ENCODE measurements at regions not wholly inside any gene's neighbourhood (a gene's known extent, or its start where the extent isn't known, plus 50 kb on each side); places are given as distances from the start of the nearest gene placed in this dataset.

- no peaks in the 10 kb centered on the region for H3K4me1 ChIP-seq
- DNase-seq, result no peak
- H3K9me3 ChIP-seq, result no peaks in the 10 kb centered on the region
- TF ChIP-seq CTCF (IDR thresholded peaks at IDR 0.05), result no peak
- H3K27me3 ChIP-seq, result no peaks in the 10 kb centered on the region
- no peaks in the 10 kb centered on the region for H3K36me3 ChIP-seq
- H3K4me3 ChIP-seq, result no peak overlapping the region
- no peak overlapping the region for H3K27ac ChIP-seq
- H3K9ac ChIP-seq (ENCODE audit: low read depth in 2 of 2, low read length in 2 of 2), result no peak overlapping the region
- intact Hi-C loops (cut with DNase I), result no loop called here
These were observed 82.6 kb downstream of the LUZP4 start for GRCh38 chrX:115372152-115372551.

GRCh38 chrX:115373308-115373707 lies 83.8 kb downstream of the LUZP4 start:
- Histone ChIP-seq H3K9me3 (no peaks in the 10 kb centered on the region), H3K27ac (no peak overlapping the region)
- no peak for TF ChIP-seq CTCF (IDR thresholded peaks at IDR 0.05)

GRCh38 chrX:115378471-115378870 lies 89.0 kb downstream of the LUZP4 start:
- Histone ChIP-seq H3K27me3 (no peaks in the 10 kb centered on the region), H3K9ac (ENCODE audit: low read depth in 2 of 2, low read length in 2 of 2) (no peak overlapping the region), H3K36me3 (no peaks in the 10 kb centered on the region), H3K27ac (no peak overlapping the region), H3K4me3 (no peak overlapping the region), H3K9me3 (no peaks in the 10 kb centered on the region), H3K4me1 (no peaks in the 10 kb centered on the region)
- no peak for DNase-seq
- intact Hi-C loops (cut with DNase I), result no loop called here
- no peak for TF ChIP-seq CTCF (IDR thresholded peaks at IDR 0.05)

More at GRCh38 chrX:115373308-115373707, 83.8 kb downstream of the LUZP4 start:
- H3K4me3 ChIP-seq, result no peak overlapping the region
- DNase-seq, result no peak
- no peak overlapping the region for H3K9ac ChIP-seq (ENCODE audit: low read depth in 2 of 2, low read length in 2 of 2)
- H3K27me3 ChIP-seq, result no peaks in the 10 kb centered on the region
- intact Hi-C loops (cut with DNase I), result no loop called here
- H3K4me1 ChIP-seq, result no peaks in the 10 kb centered on the region
- no peaks in the 10 kb centered on the region for H3K36me3 ChIP-seq

GRCh38 chrX:115387327-115387726 lies 97.8 kb downstream of the LUZP4 start:
- Histone ChIP-seq H3K36me3 (no peaks in the 10 kb centered on the region), H3K9ac (ENCODE audit: low read depth in 2 of 2, low read length in 2 of 2) (no peak overlapping the region), H3K9me3 (no peaks in the 10 kb centered on the region), H3K4me3 (no peak overlapping the region), H3K27ac (no peak overlapping the region), H3K27me3 (no peaks in the 10 kb centered on the region), H3K4me1 (no peaks in the 10 kb centered on the region)
- no peak for DNase-seq
- no peak for TF ChIP-seq CTCF (IDR thresholded peaks at IDR 0.05)
- intact Hi-C loops (cut with DNase I), result no loop called here

GRCh38 chrX:115388879-115389278 lies 99.4 kb downstream of the LUZP4 start:
- no peak for TF ChIP-seq CTCF (IDR thresholded peaks at IDR 0.05)
- Histone ChIP-seq H3K36me3 (no peaks in the 10 kb centered on the region), H3K4me1 (no peaks in the 10 kb centered on the region), H3K27ac (no peak overlapping the region), H3K9ac (ENCODE audit: low read depth in 2 of 2, low read length in 2 of 2) (no peak overlapping the region), H3K27me3 (no peaks in the 10 kb centered on the region), H3K9me3 (no peaks in the 10 kb centered on the region), H3K4me3 (no peak overlapping the region)
- intact Hi-C loops (cut with DNase I), result no loop called here
- DNase-seq, result no peak

- TF ChIP-seq CTCF (IDR thresholded peaks at IDR 0.05), result no peak
- no peaks in the 10 kb centered on the region for H3K27me3 ChIP-seq
- H3K27ac ChIP-seq, result no peak overlapping the region
- no peaks in the 10 kb centered on the region for H3K9me3 ChIP-seq
- DNase-seq, result no peak
- H3K4me3 ChIP-seq, result no peak overlapping the region
- intact Hi-C loops (cut with DNase I), result no loop called here
- no peaks in the 10 kb centered on the region for H3K36me3 ChIP-seq
- no peak overlapping the region for H3K9ac ChIP-seq (ENCODE audit: low read depth in 2 of 2, low read length in 2 of 2)
- H3K4me1 ChIP-seq, result no peaks in the 10 kb centered on the region
These were observed 100.6 kb downstream of the LUZP4 start for GRCh38 chrX:115390078-115390477.
